ENCODE measurements at regions not wholly inside any gene's neighbourhood (a gene's known extent, or its start where the extent isn't known, plus 50 kb on each side); places are given as distances from the start of the nearest gene placed in this dataset.

DNA sequence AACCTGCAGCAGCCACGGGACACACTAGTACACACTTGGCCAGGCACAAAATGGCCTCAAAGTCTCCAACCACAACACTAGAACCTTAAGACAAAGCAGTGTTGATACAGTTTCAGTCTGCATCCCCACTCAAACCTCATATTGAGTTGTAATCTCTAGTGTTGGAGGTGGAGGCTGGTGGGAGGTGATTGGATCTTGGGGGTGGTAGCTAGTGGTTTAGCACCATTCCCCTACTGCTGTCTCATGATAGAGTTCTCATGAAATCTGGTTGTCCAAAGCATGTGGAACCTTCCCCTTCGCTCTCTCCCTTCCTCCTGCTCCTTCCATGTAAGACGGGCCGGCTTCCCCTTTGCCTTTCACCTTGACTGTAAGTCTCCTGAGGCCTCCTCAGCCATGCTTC is 638.7 kb downstream of the UQCRFS1 start (continued):
- TF ChIP-seq, protein P1, sequence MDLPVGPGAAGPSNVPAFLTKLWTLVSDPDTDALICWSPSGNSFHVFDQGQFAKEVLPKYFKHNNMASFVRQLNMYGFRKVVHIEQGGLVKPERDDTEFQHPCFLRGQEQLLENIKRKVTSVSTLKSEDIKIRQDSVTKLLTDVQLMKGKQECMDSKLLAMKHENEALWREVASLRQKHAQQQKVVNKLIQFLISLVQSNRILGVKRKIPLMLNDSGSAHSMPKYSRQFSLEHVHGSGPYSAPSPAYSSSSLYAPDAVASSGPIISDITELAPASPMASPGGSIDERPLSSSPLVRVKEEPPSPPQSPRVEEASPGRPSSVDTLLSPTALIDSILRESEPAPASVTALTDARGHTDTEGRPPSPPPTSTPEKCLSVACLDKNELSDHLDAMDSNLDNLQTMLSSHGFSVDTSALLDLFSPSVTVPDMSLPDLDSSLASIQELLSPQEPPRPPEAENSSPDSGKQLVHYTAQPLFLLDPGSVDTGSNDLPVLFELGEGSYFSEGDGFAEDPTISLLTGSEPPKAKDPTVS (IDR thresholded peaks at IDR 0.05; ENCODE audit: low read depth, low read length) = no peak
- TF ChIP-seq CHD2 (IDR thresholded peaks at IDR 0.05; ENCODE audit: borderline replicate concordance, low read depth, low read length) = no peak
- no peak for TF ChIP-seq SREBF2 (IDR thresholded peaks at IDR 0.05; ENCODE audit: low read length)
- TF ChIP-seq YBX1 (IDR thresholded peaks at IDR 0.05) = no peak
- TF ChIP-seq DPF2 (IDR thresholded peaks at IDR 0.05) = no peak
- TF ChIP-seq ESRRA (IDR thresholded peaks at IDR 0.05; ENCODE audit: low read length) = no peak
- TF ChIP-seq ZNF622 (IDR thresholded peaks at IDR 0.05) = no peak

- no TSS peak for BruUV-seq (replicated peaks)
- ChIA-PET POLR2A (no interaction called here), CTCF (interaction anchor here (0.6 to 1.2 kb wide), 3 partner anchors 9 to 27 kb away, joined by 3 to 4 read pairs (median 3); no protein-coding TSS in a partner anchor), SMC1A (ENCODE audit: uncharacterized antibody, unreplicated experiment) (interaction anchor here (1.0 to 2.1 kb wide), 4 partner anchors 9 to 46 kb away, joined by 3 to 8 read pairs (median 5); no protein-coding TSS in a partner anchor), RAD21 (ENCODE audit: unreplicated experiment) (no interaction called here)
- H3K4me1 ChIP-seq (ENCODE audit: control insufficient read depth, insufficient read depth, low read length) = no peaks in the 10 kb centered on the region
- WGBS (ENCODE audit: insufficient coverage, insufficient replicate concordance, low lambda C conversion rate, missing lambda C conversion rate) = 27% methylated on average over 12 of the region's 12 CpGs
- no peaks in the 10 kb centered on the region for H4K20me1 ChIP-seq (ENCODE audit: control insufficient read depth, insufficient read depth)
- H3K4me3 ChIP-seq = no peak overlapping the region
- no peaks in the 10 kb centered on the region; the same call in 2 of the 3 replicates for H3K9me3 ChIP-seq (replicated peaks; ENCODE audit: control insufficient read depth, insufficient read depth, low read length)
- no peak overlapping the region for H3K9ac ChIP-seq (ENCODE audit: control insufficient read depth, insufficient read depth, low read length)
- in situ Hi-C loops (cut with MboI) (no loop called here), intact Hi-C loops (cut with micrococcal nuclease; ENCODE audit: unreplicated experiment) (no loop called here)
- H3K4me2 ChIP-seq (ENCODE audit: control insufficient read depth, insufficient read depth) = no peak overlapping the region
- H3K27me3 ChIP-seq (replicated peaks in 1 of 2; ENCODE audit: control insufficient read depth in 2 of 2, insufficient read depth in 2 of 2, low read length in 1 of 2) = no peaks in the 10 kb centered on the region
- H2AFZ ChIP-seq (ENCODE audit: control insufficient read depth, low read depth, low read length) = no peak overlapping the region
- ATAC-seq (no peak), FAIRE-seq (no peak), DNase-seq (ENCODE audit: low read depth, low spot score) (no peak)
- no peaks in the 10 kb centered on the region for H3K36me3 ChIP-seq (ENCODE audit: control insufficient read depth in 2 of 2, insufficient read depth in 2 of 2, low read length in 1 of 2)
- H3K27ac ChIP-seq (ENCODE audit: control insufficient read depth, insufficient read depth) = no peak overlapping the region
- H3K79me2 ChIP-seq (ENCODE audit: control insufficient read depth, insufficient read depth, low read length) = no peaks in the 10 kb centered on the region
- TF ChIP-seq ESRRA (IDR thresholded peaks at IDR 0.05; ENCODE audit: low read length) = no peak
- TF ChIP-seq, protein P2, sequence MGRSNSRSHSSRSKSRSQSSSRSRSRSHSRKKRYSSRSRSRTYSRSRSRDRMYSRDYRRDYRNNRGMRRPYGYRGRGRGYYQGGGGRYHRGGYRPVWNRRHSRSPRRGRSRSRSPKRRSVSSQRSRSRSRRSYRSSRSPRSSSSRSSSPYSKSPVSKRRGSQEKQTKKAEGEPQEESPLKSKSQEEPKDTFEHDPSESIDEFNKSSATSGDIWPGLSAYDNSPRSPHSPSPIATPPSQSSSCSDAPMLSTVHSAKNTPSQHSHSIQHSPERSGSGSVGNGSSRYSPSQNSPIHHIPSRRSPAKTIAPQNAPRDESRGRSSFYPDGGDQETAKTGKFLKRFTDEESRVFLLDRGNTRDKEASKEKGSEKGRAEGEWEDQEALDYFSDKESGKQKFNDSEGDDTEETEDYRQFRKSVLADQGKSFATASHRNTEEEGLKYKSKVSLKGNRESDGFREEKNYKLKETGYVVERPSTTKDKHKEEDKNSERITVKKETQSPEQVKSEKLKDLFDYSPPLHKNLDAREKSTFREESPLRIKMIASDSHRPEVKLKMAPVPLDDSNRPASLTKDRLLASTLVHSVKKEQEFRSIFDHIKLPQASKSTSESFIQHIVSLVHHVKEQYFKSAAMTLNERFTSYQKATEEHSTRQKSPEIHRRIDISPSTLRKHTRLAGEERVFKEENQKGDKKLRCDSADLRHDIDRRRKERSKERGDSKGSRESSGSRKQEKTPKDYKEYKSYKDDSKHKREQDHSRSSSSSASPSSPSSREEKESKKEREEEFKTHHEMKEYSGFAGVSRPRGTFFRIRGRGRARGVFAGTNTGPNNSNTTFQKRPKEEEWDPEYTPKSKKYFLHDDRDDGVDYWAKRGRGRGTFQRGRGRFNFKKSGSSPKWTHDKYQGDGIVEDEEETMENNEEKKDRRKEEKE (IDR thresholded peaks at IDR 0.05) = no peak
- TF ChIP-seq NRF1 (conservative IDR thresholded peaks at IDR 0.05; ENCODE audit: low read depth, low read length) = no peak
- no peak for TF ChIP-seq MTA2 (IDR thresholded peaks at IDR 0.05; ENCODE audit: low read depth)
- TF ChIP-seq, protein P3, sequence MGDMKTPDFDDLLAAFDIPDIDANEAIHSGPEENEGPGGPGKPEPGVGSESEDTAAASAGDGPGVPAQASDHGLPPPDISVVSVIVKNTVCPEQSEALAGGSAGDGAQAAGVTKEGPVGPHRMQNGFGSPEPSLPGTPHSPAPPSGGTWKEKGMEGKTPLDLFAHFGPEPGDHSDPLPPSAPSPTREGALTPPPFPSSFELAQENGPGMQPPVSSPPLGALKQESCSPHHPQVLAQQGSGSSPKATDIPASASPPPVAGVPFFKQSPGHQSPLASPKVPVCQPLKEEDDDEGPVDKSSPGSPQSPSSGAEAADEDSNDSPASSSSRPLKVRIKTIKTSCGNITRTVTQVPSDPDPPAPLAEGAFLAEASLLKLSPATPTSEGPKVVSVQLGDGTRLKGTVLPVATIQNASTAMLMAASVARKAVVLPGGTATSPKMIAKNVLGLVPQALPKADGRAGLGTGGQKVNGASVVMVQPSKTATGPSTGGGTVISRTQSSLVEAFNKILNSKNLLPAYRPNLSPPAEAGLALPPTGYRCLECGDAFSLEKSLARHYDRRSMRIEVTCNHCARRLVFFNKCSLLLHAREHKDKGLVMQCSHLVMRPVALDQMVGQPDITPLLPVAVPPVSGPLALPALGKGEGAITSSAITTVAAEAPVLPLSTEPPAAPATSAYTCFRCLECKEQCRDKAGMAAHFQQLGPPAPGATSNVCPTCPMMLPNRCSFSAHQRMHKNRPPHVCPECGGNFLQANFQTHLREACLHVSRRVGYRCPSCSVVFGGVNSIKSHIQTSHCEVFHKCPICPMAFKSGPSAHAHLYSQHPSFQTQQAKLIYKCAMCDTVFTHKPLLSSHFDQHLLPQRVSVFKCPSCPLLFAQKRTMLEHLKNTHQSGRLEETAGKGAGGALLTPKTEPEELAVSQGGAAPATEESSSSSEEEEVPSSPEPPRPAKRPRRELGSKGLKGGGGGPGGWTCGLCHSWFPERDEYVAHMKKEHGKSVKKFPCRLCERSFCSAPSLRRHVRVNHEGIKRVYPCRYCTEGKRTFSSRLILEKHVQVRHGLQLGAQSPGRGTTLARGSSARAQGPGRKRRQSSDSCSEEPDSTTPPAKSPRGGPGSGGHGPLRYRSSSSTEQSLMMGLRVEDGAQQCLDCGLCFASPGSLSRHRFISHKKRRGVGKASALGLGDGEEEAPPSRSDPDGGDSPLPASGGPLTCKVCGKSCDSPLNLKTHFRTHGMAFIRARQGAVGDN (IDR thresholded peaks at IDR 0.05) = no peak
- no peak for TF ChIP-seq SMARCA5 (IDR thresholded peaks at IDR 0.05)
- no peak for TF ChIP-seq GABPA (IDR thresholded peaks at IDR 0.05; ENCODE audit: low read depth)
- TF ChIP-seq TARDBP (IDR thresholded peaks at IDR 0.05; ENCODE audit: borderline replicate concordance) = no peak
These were observed 643.5 kb downstream of the UQCRFS1 start for GRCh38 chr19:28569132-28570131.
